ENCODE measurements at regions not wholly inside any gene's neighbourhood (a gene's known extent, or its start where the extent isn't known, plus 50 kb on each side); places are given as distances from the start of the nearest gene placed in this dataset.

DNA sequence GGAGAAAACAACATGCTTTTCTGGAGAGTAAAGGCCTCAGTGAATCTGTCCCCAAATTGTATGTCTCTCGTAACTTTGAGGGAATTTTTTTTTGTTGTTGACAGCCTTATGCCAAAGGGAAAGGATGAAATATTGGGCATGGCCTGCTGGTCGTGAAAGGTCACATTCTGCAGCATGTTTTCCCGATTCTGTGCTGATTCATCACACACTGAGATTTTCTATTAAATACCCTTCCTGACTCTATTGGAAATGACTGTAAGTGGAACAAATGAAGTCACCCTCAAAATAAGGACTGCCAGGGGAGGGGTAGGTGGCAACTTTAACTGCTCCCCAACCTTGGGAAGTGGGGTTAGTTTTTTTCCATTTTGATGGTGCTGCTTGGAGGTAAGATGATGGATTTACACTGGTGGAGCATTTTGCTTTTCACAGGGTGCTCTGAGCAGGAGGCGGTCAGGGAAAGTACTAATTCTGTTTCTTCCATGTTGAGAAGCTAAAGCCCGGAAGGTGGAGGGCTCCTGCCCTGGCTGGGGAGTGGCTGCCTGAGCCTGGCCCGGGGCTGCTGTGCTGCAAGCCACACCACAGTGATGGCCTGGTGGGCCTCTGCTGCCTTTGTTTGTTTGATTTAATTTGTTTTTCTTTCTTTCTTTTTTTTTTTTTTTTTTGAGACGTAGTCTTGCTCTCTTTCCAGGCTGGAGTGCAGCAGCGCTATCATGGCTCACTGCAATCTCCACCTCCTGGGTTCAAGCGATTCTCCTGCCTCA is 116.8 kb upstream of the SPATA13 start:
- H3K4me3 ChIP-seq (ENCODE audit: low read depth, low read length) = no peak overlapping the region
- TF ChIP-seq, protein P1, sequence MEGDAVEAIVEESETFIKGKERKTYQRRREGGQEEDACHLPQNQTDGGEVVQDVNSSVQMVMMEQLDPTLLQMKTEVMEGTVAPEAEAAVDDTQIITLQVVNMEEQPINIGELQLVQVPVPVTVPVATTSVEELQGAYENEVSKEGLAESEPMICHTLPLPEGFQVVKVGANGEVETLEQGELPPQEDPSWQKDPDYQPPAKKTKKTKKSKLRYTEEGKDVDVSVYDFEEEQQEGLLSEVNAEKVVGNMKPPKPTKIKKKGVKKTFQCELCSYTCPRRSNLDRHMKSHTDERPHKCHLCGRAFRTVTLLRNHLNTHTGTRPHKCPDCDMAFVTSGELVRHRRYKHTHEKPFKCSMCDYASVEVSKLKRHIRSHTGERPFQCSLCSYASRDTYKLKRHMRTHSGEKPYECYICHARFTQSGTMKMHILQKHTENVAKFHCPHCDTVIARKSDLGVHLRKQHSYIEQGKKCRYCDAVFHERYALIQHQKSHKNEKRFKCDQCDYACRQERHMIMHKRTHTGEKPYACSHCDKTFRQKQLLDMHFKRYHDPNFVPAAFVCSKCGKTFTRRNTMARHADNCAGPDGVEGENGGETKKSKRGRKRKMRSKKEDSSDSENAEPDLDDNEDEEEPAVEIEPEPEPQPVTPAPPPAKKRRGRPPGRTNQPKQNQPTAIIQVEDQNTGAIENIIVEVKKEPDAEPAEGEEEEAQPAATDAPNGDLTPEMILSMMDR (IDR thresholded peaks at IDR 0.05; ENCODE audit: borderline replicate concordance, insufficient read depth, low read depth, low read length) = no peak

DNA sequence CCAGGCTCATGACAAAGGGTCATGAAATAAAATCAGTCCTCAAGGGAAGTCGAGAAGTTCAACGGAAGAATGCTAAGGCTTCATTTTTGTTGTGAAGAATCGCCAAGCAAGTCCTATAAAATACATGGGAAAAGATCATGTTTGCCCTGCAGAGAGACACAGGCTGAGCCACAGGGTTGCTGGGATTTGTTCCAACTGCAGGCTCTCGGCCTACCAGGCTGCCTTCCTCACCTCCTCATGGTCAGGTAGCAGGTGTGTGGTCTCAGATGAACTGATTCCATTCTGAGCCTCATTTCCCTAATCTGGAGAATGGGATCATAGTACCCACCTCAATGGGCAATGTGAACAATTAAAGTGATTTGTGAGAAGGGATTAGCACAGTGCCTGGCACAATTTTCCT is 114.9 kb upstream of the SPATA13 start:
- TF ChIP-seq, protein P1 (IDR thresholded peaks at IDR 0.05; ENCODE audit: borderline replicate concordance, insufficient read depth, low read depth, low read length) = no peak
- no peak overlapping the region for H3K4me3 ChIP-seq (ENCODE audit: low read depth, low read length)

DNA sequence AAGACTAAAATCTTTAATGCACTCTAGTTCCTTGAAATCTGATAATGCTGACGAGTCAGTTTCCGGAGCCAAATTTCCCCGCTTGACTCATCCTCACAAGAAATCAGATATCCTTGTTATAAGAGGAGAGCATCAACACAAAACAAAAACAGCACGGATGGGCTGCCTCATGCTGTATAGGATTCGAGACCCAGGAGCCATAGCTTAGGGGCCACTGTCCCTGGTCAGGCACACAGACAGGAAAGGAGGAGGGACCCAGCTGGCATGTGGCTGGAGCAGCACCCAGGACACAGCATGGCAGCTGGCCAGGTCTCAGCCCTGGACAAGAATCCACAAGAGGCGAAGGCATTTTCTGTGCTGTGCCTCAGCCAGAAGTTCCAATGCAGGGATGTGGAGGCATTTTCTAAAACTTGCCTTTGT is 110.2 kb upstream of the SPATA13 start:
- TF ChIP-seq, protein P1 (IDR thresholded peaks at IDR 0.05; ENCODE audit: borderline replicate concordance, insufficient read depth, low read depth, low read length) = no peak

DNA sequence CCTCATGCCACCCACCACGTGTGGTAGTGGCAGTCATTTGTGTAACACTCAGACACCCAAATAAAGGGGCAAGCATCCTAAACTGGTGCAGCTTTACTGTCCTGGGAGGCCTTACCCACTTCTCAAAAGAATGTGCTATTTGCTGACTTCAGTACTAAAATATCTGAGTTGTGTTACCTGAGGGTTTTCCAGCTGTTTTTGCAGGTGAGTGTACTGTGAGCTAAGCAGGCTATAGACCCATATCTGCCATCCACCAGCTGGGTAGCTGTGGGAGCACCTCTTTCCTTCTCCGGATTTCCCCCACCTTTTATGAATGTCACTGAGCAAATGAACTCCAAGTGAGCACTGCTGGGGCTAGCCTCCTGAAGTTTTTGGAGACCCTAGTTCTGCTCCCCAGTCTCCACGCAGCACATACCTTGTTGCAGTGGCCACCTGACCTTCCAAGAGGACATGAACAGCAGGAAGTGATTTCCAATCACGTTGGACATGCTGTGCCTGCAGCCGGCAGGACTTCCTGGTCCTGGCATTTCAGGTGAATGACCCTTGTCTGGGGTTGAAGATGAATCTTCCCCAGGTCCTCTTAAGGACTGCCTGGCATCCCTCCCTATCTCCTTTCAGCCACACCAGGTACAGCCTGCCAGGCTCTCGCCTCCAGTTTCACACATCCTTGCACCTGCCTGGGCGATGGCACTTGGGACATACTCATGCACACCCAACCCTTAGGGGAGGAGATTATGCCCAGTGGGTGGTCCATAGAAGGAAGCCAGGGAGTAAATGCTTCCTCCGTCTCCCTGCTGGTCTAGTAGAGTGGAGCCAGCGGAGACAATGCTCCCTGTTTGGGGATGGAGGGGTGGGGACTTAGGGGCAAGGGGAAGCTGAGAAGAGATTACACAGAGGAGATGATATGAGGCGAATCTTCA is 109.5 kb upstream of the SPATA13 start:
- no peak overlapping the region for H3K4me3 ChIP-seq (ENCODE audit: low read depth, low read length)

More for the DNA sequence above, 110.2 kb upstream of the SPATA13 start:
- no peak overlapping the region for H3K4me3 ChIP-seq (ENCODE audit: low read depth, low read length)

DNA sequence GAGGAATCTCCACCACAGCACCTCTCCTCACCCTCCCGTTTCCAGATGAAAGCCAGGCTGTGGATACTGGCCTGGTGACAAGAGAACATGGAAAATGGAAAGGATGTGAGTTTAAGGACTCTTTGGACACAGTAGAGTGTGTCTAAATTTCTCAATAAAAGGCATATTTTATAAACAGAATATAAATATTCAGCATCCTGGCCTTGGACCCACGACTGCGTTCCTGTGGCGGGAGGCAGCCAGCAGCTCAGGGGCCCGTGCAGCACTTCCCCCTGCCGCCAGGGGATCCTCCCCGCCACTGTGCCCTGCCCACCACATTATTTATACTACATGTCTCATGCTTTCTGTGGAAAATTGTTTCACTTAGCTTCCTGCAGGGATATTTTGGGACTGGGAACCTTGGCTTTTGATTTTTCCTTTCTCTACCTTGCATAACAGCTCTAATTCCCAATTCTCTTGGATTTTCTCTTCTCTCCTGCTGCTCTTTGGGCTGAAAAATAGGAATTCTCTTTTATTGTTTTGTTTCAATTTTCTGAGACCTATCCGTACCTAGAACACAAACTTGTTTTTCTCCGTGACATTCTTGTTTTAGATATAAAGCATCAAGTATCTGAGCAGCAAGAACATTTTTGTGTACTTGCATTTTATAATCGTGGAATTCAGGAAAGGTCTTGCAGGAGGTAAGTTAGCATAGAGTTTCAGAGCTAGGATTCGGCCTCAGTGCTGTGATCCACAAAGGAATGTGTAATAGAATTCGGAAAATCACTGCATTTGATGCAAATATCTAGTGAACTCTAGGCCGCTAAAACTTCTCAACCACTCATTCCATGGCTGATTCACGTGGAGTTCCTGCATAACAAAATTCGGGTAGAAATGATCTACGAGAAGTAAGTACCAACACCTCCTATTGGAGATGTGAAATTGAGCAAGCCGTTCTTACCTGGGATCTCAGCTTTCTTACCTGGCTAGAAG is 107.7 kb upstream of the SPATA13 start:
- TF ChIP-seq, protein P1 (IDR thresholded peaks at IDR 0.05; ENCODE audit: borderline replicate concordance, insufficient read depth, low read depth, low read length) = no peak
- H3K4me3 ChIP-seq (ENCODE audit: low read depth, low read length) = no peak overlapping the region

More for the DNA sequence above, 109.5 kb upstream of the SPATA13 start:
- TF ChIP-seq, protein P1 (IDR thresholded peaks at IDR 0.05; ENCODE audit: borderline replicate concordance, insufficient read depth, low read depth, low read length) = no peak

DNA sequence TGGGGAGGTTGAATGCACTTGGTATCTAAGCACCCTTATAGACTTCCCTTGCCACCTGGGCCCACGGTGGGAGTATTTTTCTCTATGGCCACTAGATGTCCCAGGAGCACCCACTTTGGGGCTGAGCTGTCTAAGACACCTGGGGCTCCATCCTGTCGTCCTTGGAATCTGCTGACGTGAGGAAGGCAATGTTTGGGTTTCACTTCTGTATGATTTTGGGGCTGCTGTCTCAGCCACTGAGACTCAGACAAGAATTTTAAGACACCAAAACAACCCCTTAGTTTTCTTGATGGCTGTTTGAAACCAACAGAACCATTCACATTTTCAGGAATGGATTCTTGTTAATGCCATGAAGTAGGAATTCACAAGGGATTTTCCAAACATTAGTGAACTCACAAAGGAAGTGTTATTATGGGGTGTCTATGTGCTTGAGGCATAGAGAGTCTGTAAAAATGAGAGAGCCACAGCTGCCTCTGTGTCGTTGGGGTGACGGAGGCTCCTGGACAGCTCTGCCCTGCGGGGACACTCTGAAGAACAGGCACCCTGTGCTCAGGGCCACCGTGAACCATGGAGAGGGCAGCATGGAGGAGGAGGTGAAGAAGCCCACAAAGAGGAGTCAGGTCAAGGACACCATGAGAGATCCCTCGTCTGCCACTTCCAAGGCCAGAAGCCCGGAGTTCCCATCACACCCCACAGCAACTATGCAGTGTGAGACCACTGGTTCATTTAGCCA is 106.8 kb upstream of the SPATA13 start:
- H3K4me3 ChIP-seq (ENCODE audit: low read depth, low read length) = no peak overlapping the region

More for the DNA sequence above, 106.8 kb upstream of the SPATA13 start:
- TF ChIP-seq, protein P1 (IDR thresholded peaks at IDR 0.05; ENCODE audit: borderline replicate concordance, insufficient read depth, low read depth, low read length) = peak; percentile 78; the same call in 1 of the 2 replicates

All from GM12875 (cell line).